IPS-NIHi11 (cell line): ENCODE measurements at regions not wholly inside any gene's neighbourhood (a gene's known extent, or its start where the extent isn't known, plus 50 kb on each side); places are given as distances from the start of the nearest gene placed in this dataset.
A peak's percentile ranks its signal among the peaks of the same experiment; 100 is the strongest.
"Not testable (repeated sequence)": the region's sequence is repeated elsewhere in the genome, so short reads cannot be mapped to it uniquely, and the experiment has no call there.

Experiments used
- DNase-seq: peaks from one replicate; pipeline ENCODE4 v3.0.0; 2012; ENCODE audit warnings: mixed read lengths, low spot score

- no peak for DNase-seq
These were observed 776.1 kb upstream of the SOX11 start for GRCh38 chr2:4916094-4916493.

GRCh38 chr2:4930704-4931103 is 761.5 kb upstream of the SOX11 start:
- DNase-seq: no peak

- DNase-seq: no peak
These were observed 760.3 kb upstream of the SOX11 start for GRCh38 chr2:4931721-4932365.

- DNase-seq: not testable (repeated sequence)
These were observed 756.9 kb upstream of the SOX11 start for GRCh38 chr2:4935291-4935690.

- DNase-seq: peak; percentile 30
These were observed 754.6 kb upstream of the SOX11 start for GRCh38 chr2:4937550-4937949.

- no peak for DNase-seq
These were observed 754.0 kb upstream of the SOX11 start for GRCh38 chr2:4938206-4938605.

GRCh38 chr2:4942441-4942840 is 749.7 kb upstream of the SOX11 start:
- no peak for DNase-seq

- no peak for DNase-seq
These were observed 744.3 kb upstream of the SOX11 start for GRCh38 chr2:4947911-4948310.

GRCh38 chr2:4951368-4951767 is 740.8 kb upstream of the SOX11 start:
- no peak for DNase-seq

- DNase-seq: no peak
These were observed 733.0 kb upstream of the SOX11 start for GRCh38 chr2:4959219-4959618.

GRCh38 chr2:4962419-4962818 is 729.8 kb upstream of the SOX11 start:
- no peak for DNase-seq

- DNase-seq: no peak
These were observed 729.1 kb upstream of the SOX11 start for GRCh38 chr2:4963106-4963505.

GRCh38 chr2:4964001-4964540 is 728.1 kb upstream of the SOX11 start:
- DNase-seq: no peak

- DNase-seq: no peak
These were observed 727.6 kb upstream of the SOX11 start for GRCh38 chr2:4964579-4964978.

- no peak for DNase-seq
These were observed 726.4 kb upstream of the SOX11 start for GRCh38 chr2:4965556-4966320.

- no peak for DNase-seq
These were observed 725.0 kb upstream of the SOX11 start for GRCh38 chr2:4967206-4967605.

- no peak for DNase-seq
These were observed 719.7 kb upstream of the SOX11 start for GRCh38 chr2:4972472-4972871.

- no peak for DNase-seq
These were observed 718.8 kb upstream of the SOX11 start for GRCh38 chr2:4973354-4973753.

- no peak for DNase-seq
These were observed 718.2 kb upstream of the SOX11 start for GRCh38 chr2:4973973-4974372.

GRCh38 chr2:4976407-4976806 is 715.8 kb upstream of the SOX11 start:
- peak; percentile 56 for DNase-seq

GRCh38 chr2:4979111-4979510 is 713.1 kb upstream of the SOX11 start:
- DNase-seq: no peak

GRCh38 chr2:4980995-4981394 is 711.2 kb upstream of the SOX11 start:
- DNase-seq: no peak

- DNase-seq: no peak
These were observed 710.3 kb upstream of the SOX11 start for GRCh38 chr2:4981802-4982409.
